Stimulated activated naive CD8-positive, alpha-beta T cell treated with anti-CD3 and anti-CD28 coated beads, Interleukin-15, amount 100 ng/mL, for 72 hours (primary cell): ENCODE measurements at regions not wholly inside any gene's neighbourhood (a gene's known extent, or its start where the extent isn't known, plus 50 kb on each side); places are given as distances from the start of the nearest gene placed in this dataset.
A peak's percentile ranks its signal among the peaks of the same experiment; 100 is the strongest.

Experiments used
- ATAC-seq: fragments of 150-1000 bp; cut with Tn5 transposase; 2 replicates; pipeline ENCODE4 v1.10.0; 2021; ENCODE audit warnings: mild to moderate bottlenecking, moderate library complexity
- DNase-seq, 2 donors: peaks; one replicate each; pipeline ENCODE4 v3.0.0; 2021 to 2022
- H3K27ac Mint-ChIP-seq, 2 donors: one replicate each; pipeline ENCODE4 v1.8.0; 2022; ENCODE audit warnings: mild to moderate bottlenecking in 2 of 2, mixed read lengths in 2 of 2, moderate library complexity in 2 of 2
- H3K27me3 Mint-ChIP-seq: one replicate; pipeline ENCODE4 v1.8.0; 2022; ENCODE audit warnings: mixed read lengths
- H3K4me1 Mint-ChIP-seq: one replicate; pipeline ENCODE4 v1.8.0; 2022; ENCODE audit warnings: mild to moderate bottlenecking, mixed read lengths
- H3K4me3 Mint-ChIP-seq, 2 donors: one replicate each; pipeline ENCODE4 v1.8.0; 2022; ENCODE audit warnings: mild to moderate bottlenecking in 2 of 2, mixed read lengths in 2 of 2, moderate library complexity in 1 of 2
- H3K9me3 Mint-ChIP-seq, 2 donors: one replicate each; pipeline ENCODE4 v1.8.0; 2022; ENCODE audit warnings: mixed read lengths in 2 of 2

DNA sequence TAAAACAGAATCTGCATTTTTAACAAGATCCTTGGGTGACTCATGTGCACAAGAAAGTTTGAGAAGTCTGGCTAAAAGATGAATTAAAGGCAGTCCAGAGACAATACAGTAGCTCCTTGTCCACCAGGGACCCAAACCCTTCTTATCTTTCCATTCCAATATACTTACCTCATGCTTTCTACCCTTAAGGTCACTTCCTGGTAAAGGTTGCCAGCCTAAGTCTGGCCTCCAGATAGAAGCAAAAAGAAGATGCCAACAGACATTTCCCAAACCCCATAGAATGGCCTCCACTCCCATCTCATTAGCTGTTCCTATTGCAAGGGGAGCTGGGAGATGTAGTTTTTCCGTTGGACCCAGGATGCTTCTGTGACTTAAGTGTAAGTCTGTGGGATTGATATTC is 101.4 kb upstream of the XYLT1 start:
- H3K4me1 Mint-ChIP-seq = peaks cover 4% of the 10 kb centered on the region
- DNase-seq (no peak), ATAC-seq (no peak)
- no peak overlapping the region for H3K27ac Mint-ChIP-seq
- no peaks in the 10 kb centered on the region for H3K9me3 Mint-ChIP-seq
- no peak overlapping the region for H3K4me3 Mint-ChIP-seq
- H3K27me3 Mint-ChIP-seq = no peaks in the 10 kb centered on the region

DNA sequence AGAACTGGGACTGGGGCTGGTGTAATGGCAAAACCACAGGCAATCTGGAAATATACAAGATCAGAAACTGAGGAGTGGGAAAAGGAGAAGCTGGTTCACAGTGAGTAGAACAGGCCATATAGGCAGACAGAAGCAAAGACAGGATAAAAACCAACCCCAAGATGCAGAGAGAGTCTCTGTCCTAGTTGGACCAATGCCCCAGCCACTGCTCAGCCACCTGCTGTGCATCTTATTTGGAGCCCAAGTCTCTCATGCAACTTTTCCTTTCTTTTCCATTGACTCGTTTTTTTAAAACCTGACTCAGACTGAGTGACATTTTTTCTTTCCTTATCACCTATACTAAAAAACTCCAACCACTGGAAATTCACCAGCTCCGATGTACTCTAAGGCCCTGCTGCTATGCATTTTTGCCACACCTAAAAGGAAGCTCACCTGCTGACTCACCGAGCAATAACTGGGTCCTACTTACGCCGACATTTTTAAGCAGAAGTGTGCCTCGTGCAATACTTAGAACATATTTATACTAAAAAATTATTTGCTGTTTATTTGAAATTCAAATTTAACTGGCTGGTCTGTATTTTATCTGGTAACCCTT is 100.8 kb upstream of the XYLT1 start:
- DNase-seq = no peak
- no peaks in the 10 kb centered on the region for H3K27me3 Mint-ChIP-seq
- ATAC-seq = no peak
- H3K27ac Mint-ChIP-seq = no peak overlapping the region
- H3K4me3 Mint-ChIP-seq = no peak overlapping the region
- peaks cover 4% of the 10 kb centered on the region for H3K4me1 Mint-ChIP-seq
- no peaks in the 10 kb centered on the region for H3K9me3 Mint-ChIP-seq

- ATAC-seq (no peak), DNase-seq (no peak)
- no peak overlapping the region for H3K4me3 Mint-ChIP-seq
- H3K4me1 Mint-ChIP-seq = no peaks in the 10 kb centered on the region
- H3K9me3 Mint-ChIP-seq = no peaks in the 10 kb centered on the region
- no peaks in the 10 kb centered on the region for H3K27me3 Mint-ChIP-seq
- H3K27ac Mint-ChIP-seq = no peak overlapping the region
These were observed 97.5 kb upstream of the XYLT1 start for GRCh38 chr16:17568239-17568638.

- DNase-seq = no peak
These were observed 96.7 kb upstream of the XYLT1 start for GRCh38 chr16:17567455-17567854.

GRCh38 chr16:17566656-17567450 is 96.1 kb upstream of the XYLT1 start:
- no peak overlapping the region for H3K27ac Mint-ChIP-seq

More at GRCh38 chr16:17567455-17567854, 96.7 kb upstream of the XYLT1 start:
- ATAC-seq = no peak
- Mint-ChIP-seq H3K27me3 (no peaks in the 10 kb centered on the region), H3K4me1 (no peaks in the 10 kb centered on the region), H3K4me3 (no peak overlapping the region), H3K9me3 (no peaks in the 10 kb centered on the region), H3K27ac (no peak overlapping the region)

DNA sequence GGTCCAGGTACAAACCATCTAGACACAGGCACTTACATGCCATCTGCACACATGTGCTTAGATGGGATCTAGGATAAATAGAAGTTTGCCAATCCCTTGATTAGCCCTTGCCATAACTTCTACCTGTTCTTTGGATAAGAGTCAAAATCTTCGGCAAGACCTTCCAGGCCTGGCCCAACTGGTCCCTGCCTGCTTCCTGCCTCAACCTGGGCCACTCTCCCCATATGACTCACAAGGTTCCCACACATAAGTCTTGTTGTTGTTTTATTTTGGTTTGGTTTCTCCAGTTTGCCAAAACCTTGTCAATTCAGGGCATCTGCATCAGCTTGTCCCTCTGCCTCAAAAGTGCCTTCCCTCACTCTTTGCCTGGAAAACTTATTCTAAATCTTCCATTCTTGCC is 95.3 kb upstream of the XYLT1 start:
- Mint-ChIP-seq H3K9me3 (no peaks in the 10 kb centered on the region), H3K27me3 (peaks cover 11% of the 10 kb centered on the region), H3K4me1 (no peaks in the 10 kb centered on the region), H3K4me3 (no peak overlapping the region), H3K27ac (no peak overlapping the region)
- ATAC-seq (no peak), DNase-seq (no peak)

More at GRCh38 chr16:17566656-17567450, 96.1 kb upstream of the XYLT1 start:
- ATAC-seq (no peak), DNase-seq (no peak)
- Mint-ChIP-seq H3K27me3 (peaks cover 4% of the 10 kb centered on the region), H3K9me3 (no peaks in the 10 kb centered on the region), H3K4me3 (no peak overlapping the region), H3K4me1 (no peaks in the 10 kb centered on the region)

DNA sequence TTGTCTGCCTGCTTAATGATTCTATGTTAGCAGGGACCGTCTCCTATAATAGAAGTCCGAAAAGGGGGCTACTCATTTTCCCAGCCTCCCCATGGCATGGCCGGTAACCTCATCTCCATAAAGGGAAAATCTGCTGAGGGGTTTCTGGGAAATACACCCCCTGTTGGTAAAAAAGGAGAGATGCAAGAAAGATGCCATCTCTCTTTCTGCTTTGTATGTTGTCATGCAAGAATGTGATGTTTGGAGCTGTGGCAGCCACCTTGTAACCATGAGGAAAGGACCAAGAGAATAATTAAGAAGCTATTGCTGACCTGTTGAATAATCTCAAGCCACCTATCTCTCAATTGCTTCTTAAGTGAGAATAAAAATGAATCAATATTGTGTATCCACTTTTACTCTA is 94.8 kb upstream of the XYLT1 start:
- Mint-ChIP-seq H3K27me3 (peaks cover 12% of the 10 kb centered on the region), H3K27ac (no peak overlapping the region), H3K4me1 (no peaks in the 10 kb centered on the region), H3K9me3 (no peaks in the 10 kb centered on the region), H3K4me3 (no peak overlapping the region)
- DNase-seq = no peak
- no peak for ATAC-seq

DNA sequence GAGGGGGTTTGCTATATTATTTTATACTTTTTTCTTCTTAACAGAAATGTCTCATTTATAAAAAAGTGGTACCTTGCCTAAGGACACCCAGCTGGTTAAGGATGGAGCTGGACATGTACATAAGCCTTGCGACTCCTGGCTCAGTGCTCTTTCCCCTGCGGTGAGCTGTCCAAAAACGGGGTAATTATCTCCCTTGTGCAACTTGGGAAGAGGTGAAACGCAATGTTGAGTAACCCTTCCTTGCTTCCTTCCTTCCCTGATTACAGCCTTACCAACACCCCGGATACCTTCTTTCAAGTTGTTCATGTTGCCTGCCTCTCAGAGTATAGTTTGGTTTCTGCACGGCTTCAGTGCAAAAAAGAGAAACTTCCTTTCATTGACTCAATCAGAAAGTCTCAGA is 94.1 kb upstream of the XYLT1 start:
- ATAC-seq (no peak), DNase-seq (no peak)
- no peak overlapping the region for H3K27ac Mint-ChIP-seq
- H3K4me3 Mint-ChIP-seq = no peak overlapping the region
- H3K9me3 Mint-ChIP-seq = no peaks in the 10 kb centered on the region
- no peaks in the 10 kb centered on the region for H3K4me1 Mint-ChIP-seq
- H3K27me3 Mint-ChIP-seq = peaks cover 12% of the 10 kb centered on the region

- no peak for ATAC-seq
- H3K27ac Mint-ChIP-seq = no peak overlapping the region
- no peak overlapping the region for H3K4me3 Mint-ChIP-seq
- no peaks in the 10 kb centered on the region for H3K9me3 Mint-ChIP-seq
- no peak for DNase-seq
- H3K4me1 Mint-ChIP-seq = no peaks in the 10 kb centered on the region
- peaks cover 16% of the 10 kb centered on the region for H3K27me3 Mint-ChIP-seq
These were observed 92.7 kb upstream of the XYLT1 start for GRCh38 chr16:17563323-17564091.

DNA sequence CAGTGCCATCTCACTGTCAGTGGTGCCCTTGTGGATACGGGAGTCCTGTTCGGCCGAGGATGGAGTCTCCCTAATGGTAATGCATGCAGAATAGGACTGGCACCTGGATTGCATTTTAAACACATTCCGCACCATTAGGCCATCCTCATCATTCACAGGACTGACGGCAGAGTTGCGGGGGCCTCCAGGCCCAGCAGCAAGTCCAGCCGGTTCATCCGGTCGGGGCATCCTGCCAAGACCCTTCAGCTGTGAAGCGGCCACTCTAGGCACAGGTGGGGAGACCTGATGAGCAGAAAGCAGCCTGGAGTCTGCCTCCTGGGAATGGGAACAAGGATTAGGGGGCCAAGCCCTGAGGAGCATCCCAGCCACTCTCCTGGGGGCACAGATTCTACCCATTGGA is 90.3 kb upstream of the XYLT1 start:
- no peak overlapping the region for H3K4me3 Mint-ChIP-seq
- DNase-seq = no peak
- H3K27me3 Mint-ChIP-seq = peaks cover 20% of the 10 kb centered on the region
- no peaks in the 10 kb centered on the region for H3K4me1 Mint-ChIP-seq
- no peak overlapping the region for H3K27ac Mint-ChIP-seq
- H3K9me3 Mint-ChIP-seq = no peaks in the 10 kb centered on the region
- no peak for ATAC-seq

GRCh38 chr16:17560548-17560947 is 89.8 kb upstream of the XYLT1 start:
- peaks cover 20% of the 10 kb centered on the region for H3K27me3 Mint-ChIP-seq
- H3K4me3 Mint-ChIP-seq = no peak overlapping the region
- H3K27ac Mint-ChIP-seq = peak overlapping the region in 1 of 2 donors; percentile 13
- ATAC-seq (no peak), DNase-seq (no peak)
- H3K9me3 Mint-ChIP-seq = no peaks in the 10 kb centered on the region
- H3K4me1 Mint-ChIP-seq = no peaks in the 10 kb centered on the region

DNA sequence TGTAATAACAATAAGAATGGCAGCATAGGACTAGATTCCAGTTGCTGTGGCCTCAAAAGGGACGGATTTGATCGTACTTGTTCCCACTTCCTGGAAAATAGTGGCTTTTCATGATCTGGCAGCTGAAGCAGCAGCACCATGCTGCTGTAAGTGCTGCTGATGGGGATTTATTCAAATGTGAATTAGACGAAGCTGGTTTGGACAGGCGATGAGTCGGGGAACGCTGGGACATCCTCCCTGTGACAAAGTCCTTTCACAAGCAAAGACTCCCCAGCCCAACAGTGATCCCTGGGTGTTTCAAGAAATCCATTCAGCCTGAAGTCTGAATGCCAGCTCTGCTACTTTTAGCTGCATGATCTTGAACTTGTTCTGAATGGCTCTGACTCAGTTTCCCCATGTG is 88.6 kb upstream of the XYLT1 start:
- DNase-seq (no peak), ATAC-seq (no peak)
- no peak overlapping the region for H3K4me3 Mint-ChIP-seq
- H3K9me3 Mint-ChIP-seq = no peaks in the 10 kb centered on the region
- peaks cover 20% of the 10 kb centered on the region for H3K27me3 Mint-ChIP-seq
- H3K4me1 Mint-ChIP-seq = peaks cover 5% of the 10 kb centered on the region
- no peak overlapping the region for H3K27ac Mint-ChIP-seq

DNA sequence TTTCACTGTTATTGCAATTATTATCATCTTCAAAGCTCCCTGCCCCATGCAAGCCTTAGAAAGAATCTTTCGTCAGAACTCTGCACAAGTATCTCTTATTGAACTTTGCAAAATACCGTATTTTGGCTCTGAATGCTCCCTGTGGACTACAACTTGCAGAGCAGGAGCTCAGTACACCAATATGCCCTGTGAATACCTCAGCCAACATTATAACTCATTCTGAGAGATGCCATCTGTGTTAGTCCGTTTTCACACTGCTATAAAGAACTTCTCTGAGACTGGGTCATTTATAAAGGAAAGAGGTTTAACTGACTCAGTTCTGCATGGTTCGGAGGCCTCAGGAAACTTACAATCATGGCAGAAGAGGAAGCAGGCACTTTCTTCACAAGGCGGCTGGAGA is 87.2 kb upstream of the XYLT1 start:
- H3K9me3 Mint-ChIP-seq = no peaks in the 10 kb centered on the region
- peaks cover 20% of the 10 kb centered on the region for H3K27me3 Mint-ChIP-seq
- H3K27ac Mint-ChIP-seq = no peak overlapping the region
- no peak overlapping the region for H3K4me3 Mint-ChIP-seq
- ATAC-seq (no peak), DNase-seq (no peak)
- H3K4me1 Mint-ChIP-seq = peaks cover 5% of the 10 kb centered on the region

DNA sequence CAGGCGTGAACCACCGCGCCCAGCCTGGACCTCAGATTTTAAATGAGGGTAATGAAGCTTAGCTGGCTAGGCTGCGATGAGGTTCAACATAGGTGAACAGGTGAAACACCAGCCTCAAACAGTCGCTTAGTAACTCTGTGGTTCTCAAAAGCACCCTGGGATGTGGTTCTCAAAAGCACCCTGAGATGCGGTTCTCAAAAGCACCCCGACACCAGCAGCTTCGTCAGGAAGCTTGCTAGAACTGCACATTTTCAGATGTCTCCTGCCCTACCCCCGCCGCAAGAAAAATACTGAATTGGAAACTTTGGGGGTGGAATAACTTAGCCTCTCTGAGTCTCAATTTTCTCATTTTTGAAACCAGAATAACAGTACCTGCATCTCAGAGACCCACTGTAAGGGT is 86.7 kb upstream of the XYLT1 start:
- Mint-ChIP-seq H3K27me3 (peaks cover 20% of the 10 kb centered on the region), H3K4me3 (no peak overlapping the region), H3K9me3 (no peaks in the 10 kb centered on the region), H3K27ac (no peak overlapping the region), H3K4me1 (peaks cover 5% of the 10 kb centered on the region)
- DNase-seq (no peak), ATAC-seq (peak; percentile 50)

GRCh38 chr16:17556276-17557052 is 85.7 kb upstream of the XYLT1 start:
- Mint-ChIP-seq H3K4me3 (no peak overlapping the region), H3K9me3 (no peaks in the 10 kb centered on the region), H3K27ac (no peak overlapping the region), H3K4me1 (peaks cover 5% of the 10 kb centered on the region), H3K27me3 (peaks cover 13% of the 10 kb centered on the region)
- ATAC-seq (no peak), DNase-seq (no peak)
